Gastroesophageal sphincter (tissue), 3 donors: ENCODE measurements at regions not wholly inside any gene's neighbourhood (a gene's known extent, or its start where the extent isn't known, plus 50 kb on each side); places are given as distances from the start of the nearest gene placed in this dataset.

Experiments
- CTCF ChIP-seq, 4 experiments: fragments of 200-600 bp in 2 of 4; fragments of 450-650 bp in 2 of 4; sonication (generic) in 1 of 4; IDR thresholded peaks; one replicate each; pipeline ENCODE4 v1.5.1; 2017 to 2019; ENCODE audit warnings: antibody characterized with exemption in 4 of 4, mild to moderate bottlenecking in 2 of 4, moderate library complexity in 2 of 4
- EP300 ChIP-seq: sonication (generic); formaldehyde crosslinking; IDR thresholded peaks from one replicate; pipeline ENCODE4 v1.6.1; 2017; ENCODE audit warnings: antibody characterized with exemption, mild to moderate bottlenecking
- POLR2AphosphoS5 ChIP-seq: sonication (generic); formaldehyde crosslinking; IDR thresholded peaks from one replicate; pipeline ENCODE4 v1.6.1; 2017; ENCODE audit warnings: antibody characterized with exemption

DNA sequence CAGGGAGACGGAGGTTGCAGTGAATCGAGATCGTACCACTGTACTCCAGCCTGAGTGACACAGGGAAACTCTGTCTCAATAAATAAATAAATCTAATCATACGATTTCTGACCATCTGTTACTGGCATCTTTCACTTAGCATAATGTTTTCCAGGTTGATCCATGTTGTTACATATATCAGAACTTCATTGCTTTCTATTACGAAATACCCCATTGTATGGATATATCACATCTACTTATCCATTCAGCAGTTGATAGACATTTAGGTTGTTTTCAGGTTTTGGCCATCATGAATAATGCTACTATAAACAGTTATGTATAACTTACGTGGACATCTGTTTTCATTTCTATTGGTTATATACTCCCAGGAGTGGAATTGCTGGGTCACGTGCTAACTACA, 303.9 kb downstream of the PAX3 start:
- TF ChIP-seq CTCF (IDR thresholded peaks at IDR 0.05) (no peak), EP300 (no peak), POLR2AphosphoS5 (no peak)
